ENCODE measurements at regions not wholly inside any gene's neighbourhood (a gene's known extent, or its start where the extent isn't known, plus 50 kb on each side); places are given as distances from the start of the nearest gene placed in this dataset.

GRCh38 chr1:30043731-30044408 lies 679.5 kb downstream of the MATN1 start:
- H3K4me3 ChIP-seq (ENCODE audit: low read depth, low read length) = no peak overlapping the region

- no peak overlapping the region for H3K4me3 ChIP-seq (ENCODE audit: low read depth, low read length)
Measured at GRCh38 chr1:30043256-30043655, 680.1 kb downstream of the MATN1 start.

- no peak overlapping the region for H3K4me3 ChIP-seq (ENCODE audit: low read depth, low read length)
Measured at GRCh38 chr1:30042438-30043147, 680.8 kb downstream of the MATN1 start.

GRCh38 chr1:30041741-30042437 lies 681.5 kb downstream of the MATN1 start:
- no peak overlapping the region for H3K4me3 ChIP-seq (ENCODE audit: low read depth, low read length)

- no peak overlapping the region for H3K4me3 ChIP-seq (ENCODE audit: low read depth, low read length)
Measured at GRCh38 chr1:30040081-30041019, 683.0 kb downstream of the MATN1 start.

- H3K4me3 ChIP-seq (ENCODE audit: low read depth, low read length) = no peak overlapping the region
Measured at GRCh38 chr1:30039354-30040080, 683.9 kb downstream of the MATN1 start.

GRCh38 chr1:30038134-30039025 lies 685.0 kb downstream of the MATN1 start:
- no peak overlapping the region for H3K4me3 ChIP-seq (ENCODE audit: low read depth, low read length)

- H3K4me3 ChIP-seq (ENCODE audit: low read depth, low read length) = no peak overlapping the region
Measured at GRCh38 chr1:30037251-30038118, 685.9 kb downstream of the MATN1 start.

- H3K4me3 ChIP-seq (ENCODE audit: low read depth, low read length) = no peak overlapping the region
Measured at GRCh38 chr1:30036666-30037065, 686.7 kb downstream of the MATN1 start.

GRCh38 chr1:30036229-30036547 lies 687.2 kb downstream of the MATN1 start:
- H3K4me3 ChIP-seq (ENCODE audit: low read depth, low read length) = no peak overlapping the region

GRCh38 chr1:30035522-30036228 lies 687.7 kb downstream of the MATN1 start:
- H3K4me3 ChIP-seq (ENCODE audit: low read depth, low read length) = no peak overlapping the region

- no peak overlapping the region for H3K4me3 ChIP-seq (ENCODE audit: low read depth, low read length)
Measured at GRCh38 chr1:30034627-30035521, 688.5 kb downstream of the MATN1 start.

GRCh38 chr1:30034105-30034626 lies 689.2 kb downstream of the MATN1 start:
- H3K4me3 ChIP-seq (ENCODE audit: low read depth, low read length) = no peak overlapping the region

- no peak overlapping the region for H3K4me3 ChIP-seq (ENCODE audit: low read depth, low read length)
Measured at GRCh38 chr1:30033256-30034104, 689.9 kb downstream of the MATN1 start.

GRCh38 chr1:30032302-30032701 lies 691.1 kb downstream of the MATN1 start:
- no peak overlapping the region for H3K4me3 ChIP-seq (ENCODE audit: low read depth, low read length)

- no peak overlapping the region for H3K4me3 ChIP-seq (ENCODE audit: low read depth, low read length)
Measured at GRCh38 chr1:30029677-30030076, 693.7 kb downstream of the MATN1 start.

Measured in iPS-11a (cell line).